HepG2 (cell line): ENCODE measurements at regions not wholly inside any gene's neighbourhood (a gene's known extent, or its start where the extent isn't known, plus 50 kb on each side); places are given as distances from the start of the nearest gene placed in this dataset.

Experiments
- BCL3 ChIP-seq: sonication (generic); formaldehyde crosslinking; IDR thresholded peaks from 2 replicates; pipeline ENCODE4 v1.5.1; 2020; ENCODE audit warnings: mild to moderate bottlenecking, missing genetic modification reagents, moderate library complexity
- BRF2 ChIP-seq: sonication (generic); formaldehyde crosslinking; IDR thresholded peaks from 2 replicates; pipeline ENCODE4 v1.8.1; 2022; ENCODE audit warnings: mild to moderate bottlenecking, missing genetic modification reagents
- CBFB ChIP-seq: sonication (generic); formaldehyde crosslinking; IDR thresholded peaks from 2 replicates; pipeline ENCODE4 v1.4.0; 2020; ENCODE audit warnings: missing genetic modification reagents
- CTCF ChIP-seq: sonication (generic); formaldehyde crosslinking; IDR thresholded peaks from 2 replicates; pipeline ENCODE4 v1.5.0; 2020; ENCODE audit warnings: mild to moderate bottlenecking, missing genetic modification reagents, moderate library complexity
- EED ChIP-seq: sonication (generic); formaldehyde crosslinking; IDR thresholded peaks from 2 replicates; pipeline ENCODE4 v1.5.0; 2020; ENCODE audit warnings: mild to moderate bottlenecking, missing genetic modification reagents
- HOMEZ ChIP-seq: IDR thresholded peaks from 2 replicates; pipeline ENCODE4 v1.6.1; 2016; ENCODE audit warnings: low read depth
- PATZ1 ChIP-seq: sonication (generic); formaldehyde crosslinking; IDR thresholded peaks from 2 replicates; pipeline ENCODE4 v1.4.0; 2020; ENCODE audit warnings: missing genetic modification reagents
- SALL2 ChIP-seq: sonication (generic); formaldehyde crosslinking; IDR thresholded peaks from 2 replicates; pipeline ENCODE4 v1.8.1; 2023; ENCODE audit warnings: mild to moderate bottlenecking, missing genetic modification reagents, inconsistent platforms
- ZFX ChIP-seq: sonication (generic); formaldehyde crosslinking; IDR thresholded peaks from 2 replicates; pipeline ENCODE4 v1.4.0; 2020; ENCODE audit warnings: mild to moderate bottlenecking, low read depth, missing genetic modification reagents, moderate library complexity
- ZNF432 ChIP-seq: sonication (generic); formaldehyde crosslinking; IDR thresholded peaks from 2 replicates; pipeline ENCODE4 v1.5.0; 2020; ENCODE audit warnings: missing genetic modification reagents, mild to moderate bottlenecking, borderline replicate concordance
- ZNF777 ChIP-seq: sonication (generic); formaldehyde crosslinking; IDR thresholded peaks from 2 replicates; pipeline ENCODE4 v1.4.0; 2020; ENCODE audit warnings: missing genetic modification reagents
- ZSCAN31 ChIP-seq: sonication (generic); formaldehyde crosslinking; IDR thresholded peaks from 2 replicates; pipeline ENCODE4 v1.5.0; 2020; ENCODE audit warnings: low read depth, mild to moderate bottlenecking, missing genetic modification reagents

- TF ChIP-seq CBFB (CRISPR knock-in tag), result no peak
- TF ChIP-seq HOMEZ (CRISPR knock-in tag), result no peak
- TF ChIP-seq BCL3 (CRISPR knock-in tag), result no peak
- TF ChIP-seq ZFX (CRISPR knock-in tag), result no peak
- TF ChIP-seq ZNF432 (CRISPR knock-in tag), result no peak
- no peak for TF ChIP-seq ZNF777
- TF ChIP-seq EED (CRISPR knock-in tag), result no peak
- TF ChIP-seq CTCF, result no peak
- no peak for TF ChIP-seq BRF2 (CRISPR knock-in tag)
- no peak for TF ChIP-seq PATZ1 (CRISPR knock-in tag)
- no peak for TF ChIP-seq ZSCAN31 (CRISPR knock-in tag)
- TF ChIP-seq SALL2, result no peak
Measured at GRCh38 chr13:34502621-34503020, 439.4 kb upstream of the NBEA start.
